ENCODE measurements at regions not wholly inside any gene's neighbourhood (a gene's known extent, or its start where the extent isn't known, plus 50 kb on each side); places are given as distances from the start of the nearest gene placed in this dataset.

GRCh38 chr9:99398241-99398640 is 176.2 kb downstream of the SEC61B start:
- Histone ChIP-seq H3K27ac (no peak overlapping the region), H2AFZ (no peak overlapping the region), H3K4me1 (no peaks in the 10 kb centered on the region), H3K27me3 (ENCODE audit: control insufficient read depth, insufficient read depth, low read length) (no peaks in the 10 kb centered on the region), H3K79me2 (no peaks in the 10 kb centered on the region), H3K9me3 (ENCODE audit: control insufficient read depth, low read length) (no peaks in the 10 kb centered on the region), H3K4me2 (ENCODE audit: low read length) (no peak overlapping the region), H3K4me3 (ENCODE audit: low read depth, low read length) (no peak overlapping the region), H3K9ac (no peak overlapping the region), H3K36me3 (ENCODE audit: control insufficient read depth, insufficient read depth, low read length) (no peaks in the 10 kb centered on the region)
- TF ChIP-seq, protein P1, sequence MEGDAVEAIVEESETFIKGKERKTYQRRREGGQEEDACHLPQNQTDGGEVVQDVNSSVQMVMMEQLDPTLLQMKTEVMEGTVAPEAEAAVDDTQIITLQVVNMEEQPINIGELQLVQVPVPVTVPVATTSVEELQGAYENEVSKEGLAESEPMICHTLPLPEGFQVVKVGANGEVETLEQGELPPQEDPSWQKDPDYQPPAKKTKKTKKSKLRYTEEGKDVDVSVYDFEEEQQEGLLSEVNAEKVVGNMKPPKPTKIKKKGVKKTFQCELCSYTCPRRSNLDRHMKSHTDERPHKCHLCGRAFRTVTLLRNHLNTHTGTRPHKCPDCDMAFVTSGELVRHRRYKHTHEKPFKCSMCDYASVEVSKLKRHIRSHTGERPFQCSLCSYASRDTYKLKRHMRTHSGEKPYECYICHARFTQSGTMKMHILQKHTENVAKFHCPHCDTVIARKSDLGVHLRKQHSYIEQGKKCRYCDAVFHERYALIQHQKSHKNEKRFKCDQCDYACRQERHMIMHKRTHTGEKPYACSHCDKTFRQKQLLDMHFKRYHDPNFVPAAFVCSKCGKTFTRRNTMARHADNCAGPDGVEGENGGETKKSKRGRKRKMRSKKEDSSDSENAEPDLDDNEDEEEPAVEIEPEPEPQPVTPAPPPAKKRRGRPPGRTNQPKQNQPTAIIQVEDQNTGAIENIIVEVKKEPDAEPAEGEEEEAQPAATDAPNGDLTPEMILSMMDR (IDR thresholded peaks at IDR 0.05) = no peak

DNA sequence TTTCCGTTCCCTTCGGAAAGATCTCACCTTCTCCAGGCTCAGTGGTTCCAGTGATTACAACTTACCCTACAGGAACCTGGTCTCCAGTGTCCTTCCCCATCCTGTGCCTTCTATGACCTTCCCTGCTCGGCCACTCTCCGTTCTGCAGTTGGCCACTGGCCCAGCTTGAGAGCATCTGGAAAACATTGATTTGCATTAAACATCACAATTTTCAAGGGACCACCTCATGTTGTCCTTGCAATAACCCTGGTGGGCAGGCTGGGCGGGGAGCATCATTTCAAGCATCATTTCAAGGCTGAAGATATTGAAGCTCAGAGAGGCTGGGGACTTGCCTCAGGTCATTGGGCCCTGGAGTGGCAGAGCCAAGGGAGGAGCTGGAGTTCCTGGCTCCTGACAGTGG is 177.4 kb downstream of the SEC61B start:
- Histone ChIP-seq H3K36me3 (ENCODE audit: control insufficient read depth, insufficient read depth, low read length) (no peaks in the 10 kb centered on the region), H3K4me1 (no peaks in the 10 kb centered on the region), H3K9ac (no peak overlapping the region), H3K79me2 (no peaks in the 10 kb centered on the region), H3K4me2 (ENCODE audit: low read length) (no peak overlapping the region), H3K27me3 (ENCODE audit: control insufficient read depth, insufficient read depth, low read length) (no peaks in the 10 kb centered on the region), H3K9me3 (ENCODE audit: control insufficient read depth, low read length) (no peaks in the 10 kb centered on the region), H2AFZ (no peak overlapping the region), H3K27ac (peak overlapping the region; percentile 63), H3K4me3 (ENCODE audit: low read depth, low read length) (no peak overlapping the region)
- TF ChIP-seq, protein P1 (IDR thresholded peaks at IDR 0.05) = no peak

DNA sequence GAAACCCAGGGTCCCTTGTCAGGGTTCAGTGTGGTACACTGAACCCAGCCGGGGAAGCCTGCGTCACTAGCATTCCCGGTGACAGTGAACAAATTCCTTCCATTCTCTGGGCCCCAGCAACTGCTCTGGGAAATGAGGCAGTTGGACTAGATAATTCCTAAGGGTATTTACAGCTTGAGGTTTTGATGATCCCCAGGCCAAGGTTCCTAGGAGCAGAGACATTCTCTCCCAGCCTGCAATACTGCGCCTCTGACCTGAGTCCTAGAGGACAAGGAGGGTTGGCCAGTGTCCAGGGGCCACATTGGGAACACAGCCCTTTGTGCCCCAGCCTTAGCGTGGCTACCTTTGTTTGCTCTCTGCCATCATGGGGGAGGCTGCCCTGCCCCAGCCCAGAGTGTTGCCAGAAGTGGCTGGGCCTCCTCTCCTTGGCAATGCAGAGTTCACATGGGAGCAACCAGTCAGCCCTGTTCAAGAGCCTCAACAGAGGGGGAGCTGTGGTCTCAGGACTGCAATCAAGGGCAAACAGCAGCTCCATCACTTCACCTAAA is 178.2 kb downstream of the SEC61B start:
- Histone ChIP-seq H3K27ac (peak overlapping the region; percentile 51), H3K36me3 (ENCODE audit: control insufficient read depth, insufficient read depth, low read length) (no peaks in the 10 kb centered on the region), H3K4me1 (no peaks in the 10 kb centered on the region), H2AFZ (no peak overlapping the region), H3K27me3 (ENCODE audit: control insufficient read depth, insufficient read depth, low read length) (no peaks in the 10 kb centered on the region), H3K79me2 (no peaks in the 10 kb centered on the region), H3K9ac (no peak overlapping the region), H3K4me2 (ENCODE audit: low read length) (no peak overlapping the region), H3K4me3 (ENCODE audit: low read depth, low read length) (no peak overlapping the region), H3K9me3 (ENCODE audit: control insufficient read depth, low read length) (no peaks in the 10 kb centered on the region)
- TF ChIP-seq, protein P1 (IDR thresholded peaks at IDR 0.05) = no peak

- H3K27ac ChIP-seq = no peak overlapping the region
- no peaks in the 10 kb centered on the region for H3K9me3 ChIP-seq (ENCODE audit: control insufficient read depth, low read length)
- no peak overlapping the region for H3K4me2 ChIP-seq (ENCODE audit: low read length)
- no peak overlapping the region for H2AFZ ChIP-seq
- TF ChIP-seq, protein P1 (IDR thresholded peaks at IDR 0.05) = no peak
- H3K9ac ChIP-seq = no peak overlapping the region
- H3K27me3 ChIP-seq (ENCODE audit: control insufficient read depth, insufficient read depth, low read length) = no peaks in the 10 kb centered on the region
- no peak overlapping the region for H3K4me3 ChIP-seq (ENCODE audit: low read depth, low read length)
- no peaks in the 10 kb centered on the region for H3K36me3 ChIP-seq (ENCODE audit: control insufficient read depth, insufficient read depth, low read length)
- no peaks in the 10 kb centered on the region for H3K79me2 ChIP-seq
- no peaks in the 10 kb centered on the region for H3K4me1 ChIP-seq
These were observed 179.8 kb downstream of the SEC61B start for GRCh38 chr9:99401680-99402504.

Data from parathyroid adenoma (tissue), 2 donors.